HCT116 (cell line): ENCODE measurements at regions not wholly inside any gene's neighbourhood (a gene's known extent, or its start where the extent isn't known, plus 50 kb on each side); places are given as distances from the start of the nearest gene placed in this dataset.

Experiments used
- ATAC-seq: fragments of 200-7000 bp; cut with Tn5 transposase; 2 replicates; pipeline ENCODE4 v1.9.1; 2020; ENCODE audit warnings: mild to moderate bottlenecking, moderate library complexity
- BruUV-seq: library from RNA; stranded (reverse); fragments of 400-500 nt; replicated peaks from 2 replicates; lab custom pipeline; 2021; lab: Mats Ljungman, UMichigan
- CTCF ChIA-PET: fragments of 300-600 bp; sonication (Branson Sonifier 250); formaldehyde crosslinking; loops from one replicate; lab custom pipeline; 2021; ENCODE audit warnings: antibody characterized with exemption; lab: Charles Lee
- POLR2A ChIA-PET: fragments of 300-600, 350-600 bp; sonication (Branson Sonifier 250); formaldehyde crosslinking; loops from one replicate; lab custom pipeline; 2021; ENCODE audit warnings: antibody characterized with exemption; lab: Charles Lee
- RAD21 ChIA-PET, 2 experiments: fragments of 300-600 bp; sonication (Branson Sonifier 250); formaldehyde crosslinking; loops; one replicate each; lab custom pipeline; 2023; ENCODE audit warnings: low total read pairs in 2 of 2; ENCODE audit not compliant: uncharacterized antibody in 2 of 2, unreplicated experiment in 2 of 2, low non-redundant PET in 1 of 2; lab: Charles Lee
- DNase-seq: peaks from one replicate; pipeline ENCODE4 v3.0.0-alpha.2; 2010; ENCODE audit warnings: low read depth, low spot score
- H2AFZ ChIP-seq: fragments of 200-600 bp; shearing (Covaris generic), sonication (generic); 2 replicates; pipeline ENCODE4 v1.6.1; 2017; ENCODE audit warnings: low read depth, mixed run types, mixed read lengths, antibody characterized with exemption, low read length; ENCODE audit not compliant: poor library complexity, severe bottlenecking
- H3K27ac ChIP-seq: 2 replicates; pipeline ENCODE4 v1.5.1; 2012; ENCODE audit warnings: low read depth, low read length
- H3K27me3 ChIP-seq: fragments of 200-600 bp; sonication (generic); 2 replicates; pipeline ENCODE4 v1.6.1; 2016; ENCODE audit warnings: mixed run types, low read length, mixed read lengths; ENCODE audit not compliant: insufficient read depth
- H3K36me3 ChIP-seq, 2 experiments: fragments of 200-500 bp in 1 of 2; fragments of 200-600 bp in 1 of 2; sonication (Bioruptor generic) in 1 of 2; sonication (generic) in 1 of 2; 2 replicates each; pipeline versions ENCODE4 v1.5.1 to v1.6.1; 2014 to 2016; ENCODE audit warnings: low read length in 2 of 2, inconsistent platforms in 1 of 2, mixed read lengths in 1 of 2, mixed run types in 1 of 2; ENCODE audit not compliant: insufficient read depth in 2 of 2, control insufficient read depth in 1 of 2
- H3K4me1 ChIP-seq, 2 experiments: fragments of 200-600 bp in 1 of 2; sonication (generic) in 1 of 2; 2 replicates each; pipeline versions ENCODE4 v1.5.1 to v1.6.1; 2012 to 2017; ENCODE audit warnings: low read length in 2 of 2, inconsistent platforms in 1 of 2, mild to moderate bottlenecking in 1 of 2, mixed read lengths in 1 of 2, mixed run types in 1 of 2, moderate library complexity in 1 of 2; ENCODE audit not compliant: insufficient read depth in 2 of 2, control insufficient read depth in 1 of 2
- H3K4me2 ChIP-seq: fragments of 200-600 bp; sonication (generic); 2 replicates; pipeline ENCODE4 v1.6.1; 2017; ENCODE audit warnings: mixed run types, low read length, mixed read lengths
- H3K4me3 ChIP-seq, 2 experiments: fragments of 200-600 bp in 1 of 2; sonication (generic) in 1 of 2; replicated peaks in 1 of 2; 2 replicates each; pipeline ENCODE4 v1.5.1; 2011 to 2016; ENCODE audit warnings: low read length in 2 of 2, control low read depth in 1 of 2, low read depth in 1 of 2, mild to moderate bottlenecking in 1 of 2, mixed read lengths in 1 of 2, mixed run types in 1 of 2
- H3K79me2 ChIP-seq: fragments of 200-600 bp; sonication (generic); 2 replicates; pipeline ENCODE4 v1.6.1; 2017; ENCODE audit warnings: mild to moderate bottlenecking, mixed run types, low read length, moderate library complexity, mixed read lengths; ENCODE audit not compliant: insufficient read depth
- H3K9ac ChIP-seq: fragments of 200-600 bp; sonication (generic); 2 replicates; pipeline ENCODE4 v1.6.1; 2016; ENCODE audit warnings: low read length, mixed read lengths
- H3K9me2 ChIP-seq: fragments of 200-600 bp; sonication (generic), shearing (Covaris generic); 2 replicates; pipeline ENCODE4 v1.6.1; 2017; ENCODE audit warnings: mixed run types, mild to moderate bottlenecking, moderate library complexity; ENCODE audit not compliant: insufficient read depth
- H3K9me3 ChIP-seq, 2 experiments: fragments of 200-500 bp in 1 of 2; fragments of 200-600 bp in 1 of 2; sonication (Bioruptor generic) in 1 of 2; sonication (generic) in 1 of 2; 2 replicates each; pipeline ENCODE4 v1.6.1; 2014 to 2017; ENCODE audit warnings: low read length in 2 of 2, mixed read lengths in 2 of 2, inconsistent platforms in 1 of 2, low read depth in 1 of 2, mild to moderate bottlenecking in 1 of 2, mixed run types in 1 of 2, moderate library complexity in 1 of 2; ENCODE audit not compliant: control insufficient read depth in 1 of 2, insufficient read depth in 1 of 2
- H4K20me1 ChIP-seq: fragments of 200-600 bp; sonication (generic), shearing (Covaris generic); 2 replicates; pipeline ENCODE4 v1.6.1; 2017; ENCODE audit warnings: mixed run types, mild to moderate bottlenecking, moderate library complexity; ENCODE audit not compliant: insufficient read depth
- CEBPB ChIP-seq: IDR thresholded peaks from 2 replicates; pipeline ENCODE4 v1.6.1; 2012; ENCODE audit warnings: low read depth
- EZH2phosphoT487 ChIP-seq: fragments of 200-600 bp; IDR thresholded peaks from 2 replicates; pipeline ENCODE4 v1.6.1; 2018; ENCODE audit warnings: antibody characterized with exemption, borderline replicate concordance
- FOSL1 ChIP-seq: IDR thresholded peaks from 2 replicates; pipeline ENCODE4 v1.6.1; 2012; ENCODE audit warnings: low read depth
- JUND ChIP-seq: IDR thresholded peaks from 2 replicates; pipeline ENCODE4 v1.6.1; 2012
- POLR2A ChIP-seq: IDR thresholded peaks from 2 replicates; pipeline ENCODE4 v1.7.0; 2011; ENCODE audit warnings: borderline replicate concordance; ENCODE audit not compliant: insufficient read depth, insufficient read length; ENCODE audit errors: extremely low read depth
- SIN3A ChIP-seq: IDR thresholded peaks from 2 replicates; pipeline ENCODE4 v1.6.1; 2012; ENCODE audit warnings: low read depth
- SRF ChIP-seq: IDR thresholded peaks from 2 replicates; pipeline ENCODE4 v1.6.1; 2012; ENCODE audit warnings: low read depth
- YY1 ChIP-seq: IDR thresholded peaks from 2 replicates; pipeline ENCODE4 v1.6.1; 2011; ENCODE audit warnings: low read length, low read depth, moderate library complexity, mild to moderate bottlenecking; ENCODE audit not compliant: insufficient replicate concordance; ENCODE audit errors: extremely low read depth
- ZNF274 ChIP-seq: fragments of 200-500 bp; sonication (Bioruptor generic); IDR thresholded peaks from 2 replicates; pipeline ENCODE4 v1.6.1; 2014; ENCODE audit warnings: mild to moderate bottlenecking, low read depth, low read length, inconsistent platforms
- intact Hi-C: fragments of 100-400 bp; cut with micrococcal nuclease; formaldehyde crosslinking; loops from 2 replicates; pipeline ENCODE4 v1.10.0; 2022
- TF ChIP-seq, protein P1 (sequence below), 3 experiments: fragments of 200-600 bp in 1 of 3; sonication (generic) in 1 of 3; IDR thresholded peaks in 2 of 3; conservative IDR thresholded peaks in 1 of 3; 2 replicates each; pipeline ENCODE4 v1.5.1; 2012 to 2017; ENCODE audit warnings: low read depth in 2 of 3, low read length in 2 of 3, antibody characterized with exemption in 1 of 3, borderline replicate concordance in 1 of 3, control low read depth in 1 of 3, mild to moderate bottlenecking in 1 of 3, mixed read lengths in 1 of 3, mixed run types in 1 of 3, moderate library complexity in 1 of 3; ENCODE audit not compliant: insufficient read depth in 1 of 3
- TF ChIP-seq, protein P2 (sequence below): IDR thresholded peaks from 2 replicates; pipeline ENCODE4 v1.6.1; 2012

DNA sequence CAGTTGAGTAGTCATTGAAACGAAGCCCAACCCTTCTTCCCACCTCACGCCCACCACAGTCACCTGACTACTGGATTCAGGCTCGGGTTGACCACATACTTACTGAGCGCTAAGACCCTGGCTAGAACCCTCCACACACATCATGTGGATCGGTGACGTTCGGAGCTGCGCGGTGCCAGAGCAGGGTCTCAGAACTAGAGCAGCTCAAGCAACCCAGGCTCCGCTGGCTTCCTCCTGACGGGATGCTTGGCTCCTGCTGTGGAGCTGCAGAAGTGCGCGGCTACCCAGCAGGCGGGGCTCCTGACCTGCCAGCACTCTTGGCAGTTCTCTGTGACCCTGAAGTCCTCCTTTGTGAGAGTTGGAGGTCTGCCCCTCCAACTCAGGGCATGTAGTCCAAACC is 90.6 kb upstream of the MBOAT2 start:
- Histone ChIP-seq H3K9me2 (no peaks in the 10 kb centered on the region), H3K4me2 (no peak overlapping the region), H4K20me1 (no peaks in the 10 kb centered on the region), H2AFZ (no peak overlapping the region), H3K4me3 (no peak overlapping the region), H3K27me3 (no peaks in the 10 kb centered on the region)
- DNase-seq: no peak
- RAD21 ChIA-PET: no interaction called here
- no TSS peak for BruUV-seq
- TF ChIP-seq SRF (no peak), JUND (no peak), ZNF274 (no peak), EZH2phosphoT487 (no peak), CEBPB (no peak), FOSL1 (no peak), POLR2A (no peak), YY1 (no peak), SIN3A (no peak)
- TF ChIP-seq, protein P1, sequence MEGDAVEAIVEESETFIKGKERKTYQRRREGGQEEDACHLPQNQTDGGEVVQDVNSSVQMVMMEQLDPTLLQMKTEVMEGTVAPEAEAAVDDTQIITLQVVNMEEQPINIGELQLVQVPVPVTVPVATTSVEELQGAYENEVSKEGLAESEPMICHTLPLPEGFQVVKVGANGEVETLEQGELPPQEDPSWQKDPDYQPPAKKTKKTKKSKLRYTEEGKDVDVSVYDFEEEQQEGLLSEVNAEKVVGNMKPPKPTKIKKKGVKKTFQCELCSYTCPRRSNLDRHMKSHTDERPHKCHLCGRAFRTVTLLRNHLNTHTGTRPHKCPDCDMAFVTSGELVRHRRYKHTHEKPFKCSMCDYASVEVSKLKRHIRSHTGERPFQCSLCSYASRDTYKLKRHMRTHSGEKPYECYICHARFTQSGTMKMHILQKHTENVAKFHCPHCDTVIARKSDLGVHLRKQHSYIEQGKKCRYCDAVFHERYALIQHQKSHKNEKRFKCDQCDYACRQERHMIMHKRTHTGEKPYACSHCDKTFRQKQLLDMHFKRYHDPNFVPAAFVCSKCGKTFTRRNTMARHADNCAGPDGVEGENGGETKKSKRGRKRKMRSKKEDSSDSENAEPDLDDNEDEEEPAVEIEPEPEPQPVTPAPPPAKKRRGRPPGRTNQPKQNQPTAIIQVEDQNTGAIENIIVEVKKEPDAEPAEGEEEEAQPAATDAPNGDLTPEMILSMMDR (IDR thresholded peaks at IDR 0.05 in 2 of 3, conservative IDR thresholded peaks at IDR 0.05 in 1 of 3; ENCODE audit: borderline replicate concordance in 1 of 3, insufficient read depth in 1 of 3, low read depth in 2 of 3, low read length in 2 of 3): no peak
- TF ChIP-seq, protein P2, sequence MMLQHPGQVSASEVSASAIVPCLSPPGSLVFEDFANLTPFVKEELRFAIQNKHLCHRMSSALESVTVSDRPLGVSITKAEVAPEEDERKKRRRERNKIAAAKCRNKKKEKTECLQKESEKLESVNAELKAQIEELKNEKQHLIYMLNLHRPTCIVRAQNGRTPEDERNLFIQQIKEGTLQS: no peak
- TF ChIP-seq, all 23 proteins: peak for 0
- H3K4me1 ChIP-seq: peaks cover 2 to 12% of the 10 kb centered on the region in 2 experiments; a peak in 3 of 4 replicates
- H3K9me3 ChIP-seq: no peaks in the 10 kb centered on the region
- ChIA-PET POLR2A (no interaction called here), CTCF (no interaction called here)
- no peak overlapping the region for H3K9ac ChIP-seq
- no peak overlapping the region for H3K27ac ChIP-seq
- no peaks in the 10 kb centered on the region for H3K79me2 ChIP-seq
- H3K36me3 ChIP-seq: no peaks in the 10 kb centered on the region
- intact Hi-C loops: no loop called here
- no peak for ATAC-seq
